ENCODE measurements at regions not wholly inside any gene's neighbourhood (a gene's known extent, or its start where the extent isn't known, plus 50 kb on each side); places are given as distances from the start of the nearest gene placed in this dataset.

DNA sequence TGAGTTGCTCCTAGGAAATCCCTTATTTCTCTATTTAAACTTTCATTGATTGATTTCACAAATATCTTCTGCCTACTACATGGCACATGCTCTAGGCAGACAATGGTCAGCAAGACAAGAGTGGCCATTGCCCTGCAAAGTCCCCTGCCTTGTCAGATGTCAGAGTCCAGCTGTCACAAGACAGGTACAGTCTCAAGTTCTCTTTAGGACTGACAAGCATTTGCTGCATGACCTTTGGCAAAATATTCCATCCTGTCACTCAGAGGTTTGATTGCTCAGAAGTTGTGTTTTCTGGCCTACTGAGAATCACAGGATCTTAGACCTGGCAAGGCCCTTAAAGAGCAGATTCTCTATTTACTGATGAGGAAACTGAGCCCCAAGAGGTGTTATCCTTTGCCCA lies 322.3 kb upstream of the NFE2L3 start:
- no peak overlapping the region for H3K27ac ChIP-seq

DNA sequence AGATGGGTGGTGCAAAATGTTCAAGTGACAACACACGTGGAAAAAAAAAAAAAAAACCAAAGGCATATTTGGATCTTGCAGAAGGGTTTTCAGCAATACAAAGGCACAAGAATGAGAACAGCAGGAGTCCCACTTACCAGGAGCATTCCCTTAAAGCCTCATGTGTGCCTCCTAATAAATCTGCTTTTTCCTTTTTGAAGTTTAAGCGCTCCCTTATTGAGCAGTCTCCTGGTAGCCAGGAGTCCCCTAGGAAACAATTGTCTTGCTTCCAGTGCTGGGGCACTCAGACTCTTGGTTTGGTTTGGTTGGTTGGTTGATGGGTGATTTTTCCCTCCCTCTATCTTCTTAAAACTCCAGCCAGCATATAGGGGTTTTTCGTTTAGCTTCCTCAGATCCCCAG lies 321.8 kb upstream of the NFE2L3 start:
- Histone ChIP-seq H3K36me3 (no peaks in the 10 kb centered on the region), H3K27me3 (no peaks in the 10 kb centered on the region), H3K4me3 (no peak overlapping the region), H3K4me1 (no peaks in the 10 kb centered on the region), H3K27ac (no peak overlapping the region), H3K9me3 (no peaks in the 10 kb centered on the region)
- TF ChIP-seq POLR2A (IDR thresholded peaks at IDR 0.05): no peak
- no peak for TF ChIP-seq POLR2AphosphoS5 (IDR thresholded peaks at IDR 0.05)
- TF ChIP-seq, protein P1, sequence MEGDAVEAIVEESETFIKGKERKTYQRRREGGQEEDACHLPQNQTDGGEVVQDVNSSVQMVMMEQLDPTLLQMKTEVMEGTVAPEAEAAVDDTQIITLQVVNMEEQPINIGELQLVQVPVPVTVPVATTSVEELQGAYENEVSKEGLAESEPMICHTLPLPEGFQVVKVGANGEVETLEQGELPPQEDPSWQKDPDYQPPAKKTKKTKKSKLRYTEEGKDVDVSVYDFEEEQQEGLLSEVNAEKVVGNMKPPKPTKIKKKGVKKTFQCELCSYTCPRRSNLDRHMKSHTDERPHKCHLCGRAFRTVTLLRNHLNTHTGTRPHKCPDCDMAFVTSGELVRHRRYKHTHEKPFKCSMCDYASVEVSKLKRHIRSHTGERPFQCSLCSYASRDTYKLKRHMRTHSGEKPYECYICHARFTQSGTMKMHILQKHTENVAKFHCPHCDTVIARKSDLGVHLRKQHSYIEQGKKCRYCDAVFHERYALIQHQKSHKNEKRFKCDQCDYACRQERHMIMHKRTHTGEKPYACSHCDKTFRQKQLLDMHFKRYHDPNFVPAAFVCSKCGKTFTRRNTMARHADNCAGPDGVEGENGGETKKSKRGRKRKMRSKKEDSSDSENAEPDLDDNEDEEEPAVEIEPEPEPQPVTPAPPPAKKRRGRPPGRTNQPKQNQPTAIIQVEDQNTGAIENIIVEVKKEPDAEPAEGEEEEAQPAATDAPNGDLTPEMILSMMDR (IDR thresholded peaks at IDR 0.05): no peak
- intact Hi-C loops (cut with DNase I; ENCODE audit: low total_unique reads): no loop called here
- no peak for DNase-seq (ENCODE audit: low spot score in 2 of 2)

More for the DNA sequence above, 322.3 kb upstream of the NFE2L3 start:
- no peaks in the 10 kb centered on the region for H3K36me3 ChIP-seq
- TF ChIP-seq POLR2A (IDR thresholded peaks at IDR 0.05) (no peak), POLR2AphosphoS5 (IDR thresholded peaks at IDR 0.05) (no peak)
- TF ChIP-seq, protein P1 (IDR thresholded peaks at IDR 0.05): no peak
- intact Hi-C loops (cut with DNase I; ENCODE audit: low total_unique reads): no loop called here
- no peaks in the 10 kb centered on the region for H3K9me3 ChIP-seq
- no peak for DNase-seq (ENCODE audit: low spot score in 2 of 2)
- H3K4me3 ChIP-seq: no peak overlapping the region
- no peaks in the 10 kb centered on the region for H3K4me1 ChIP-seq
- H3K27me3 ChIP-seq: no peaks in the 10 kb centered on the region

DNA sequence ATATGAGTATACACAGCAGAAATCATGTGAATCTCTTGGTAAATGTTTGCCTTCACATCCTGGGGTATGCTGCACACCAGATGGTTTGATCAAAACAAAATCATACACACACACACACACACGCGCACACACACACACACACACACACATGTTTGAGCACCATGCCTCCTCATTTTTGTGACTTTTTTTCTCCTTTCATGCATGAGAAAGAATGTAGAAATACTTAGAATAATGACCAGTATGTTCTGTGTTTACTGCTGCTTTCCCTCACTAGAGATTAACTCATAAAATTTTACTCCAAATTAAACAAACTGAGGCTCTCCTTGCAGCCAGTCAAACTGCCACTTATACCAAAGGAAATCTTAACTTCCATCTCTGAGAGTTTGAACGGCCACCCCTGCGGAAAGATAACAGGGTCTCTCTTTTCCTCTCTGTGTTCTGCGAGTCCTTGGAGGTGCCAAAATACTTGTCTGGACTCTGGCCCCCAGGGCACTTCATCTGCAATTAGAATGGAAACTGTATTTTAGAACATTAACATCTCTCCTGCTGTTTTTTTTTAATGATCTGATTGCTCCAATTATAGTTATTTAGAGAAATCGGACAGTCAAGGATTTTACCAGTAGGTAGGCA lies 320.8 kb upstream of the NFE2L3 start:
- Histone ChIP-seq H3K27me3 (no peaks in the 10 kb centered on the region), H3K27ac (no peak overlapping the region), H3K4me1 (no peaks in the 10 kb centered on the region), H3K4me3 (no peak overlapping the region), H3K36me3 (no peaks in the 10 kb centered on the region), H3K9me3 (no peaks in the 10 kb centered on the region)
- intact Hi-C loops (cut with DNase I; ENCODE audit: low total_unique reads): no loop called here
- TF ChIP-seq POLR2AphosphoS5 (IDR thresholded peaks at IDR 0.05) (no peak), POLR2A (IDR thresholded peaks at IDR 0.05) (no peak)
- TF ChIP-seq, protein P1 (IDR thresholded peaks at IDR 0.05): no peak
- DNase-seq (ENCODE audit: low spot score in 2 of 2): no peak

DNA sequence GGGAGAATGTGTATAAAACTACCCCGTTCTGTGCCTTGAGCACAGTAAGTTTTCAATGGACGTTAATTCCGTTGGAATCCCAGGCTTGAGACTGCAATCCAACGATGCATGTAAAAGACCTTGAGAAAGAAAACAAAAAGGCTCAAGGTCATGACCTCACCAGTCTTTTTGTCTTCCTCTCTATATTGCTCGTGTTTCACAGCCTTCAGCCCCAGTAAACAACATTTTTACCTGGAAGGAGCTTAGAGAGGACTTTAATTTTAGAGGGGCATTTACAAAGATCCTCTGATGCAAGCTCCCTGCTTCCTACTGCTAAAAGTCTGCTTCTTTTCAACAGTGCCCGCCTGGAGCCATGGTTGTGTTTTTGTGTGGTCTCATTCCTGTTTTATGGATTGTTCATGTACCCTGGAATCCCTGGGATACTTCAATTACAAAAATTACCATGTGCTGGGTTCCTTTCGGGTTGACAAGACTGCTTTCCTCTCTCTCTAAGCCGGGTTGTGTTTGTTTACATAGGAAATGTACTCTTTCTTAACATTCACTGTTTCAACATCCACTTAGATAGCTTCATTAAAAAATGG lies 320.1 kb upstream of the NFE2L3 start:
- no peaks in the 10 kb centered on the region for H3K36me3 ChIP-seq
- TF ChIP-seq, protein P1 (IDR thresholded peaks at IDR 0.05): no peak
- TF ChIP-seq POLR2A (IDR thresholded peaks at IDR 0.05) (no peak), POLR2AphosphoS5 (IDR thresholded peaks at IDR 0.05) (no peak)
- H3K9me3 ChIP-seq: no peaks in the 10 kb centered on the region
- H3K4me3 ChIP-seq: no peak overlapping the region
- no peaks in the 10 kb centered on the region for H3K27me3 ChIP-seq
- H3K4me1 ChIP-seq: no peaks in the 10 kb centered on the region
- peak overlapping the region; percentile 15 to 16 for H3K27ac ChIP-seq
- no peak for DNase-seq (ENCODE audit: low spot score in 2 of 2)
- intact Hi-C loops (cut with DNase I; ENCODE audit: low total_unique reads): no loop called here

DNA sequence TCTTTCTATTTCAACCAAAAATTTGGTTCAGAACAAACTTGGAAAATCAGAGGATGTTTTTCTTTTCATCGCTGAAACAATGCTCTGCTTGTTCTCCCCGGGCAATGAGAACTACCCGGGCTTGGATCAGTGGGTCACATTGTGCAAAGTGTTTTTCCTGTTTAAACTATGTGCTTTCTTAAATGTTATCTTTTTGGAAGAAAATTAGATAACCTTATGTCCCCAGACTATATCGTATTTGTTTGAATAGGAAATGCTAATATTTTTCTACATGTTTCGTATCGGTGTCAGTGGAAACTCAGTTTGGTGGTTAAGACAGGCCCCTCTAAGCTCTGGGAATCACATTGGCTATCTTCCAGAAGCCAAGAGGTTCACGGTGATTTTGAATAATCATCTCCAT lies 319.5 kb upstream of the NFE2L3 start:
- Histone ChIP-seq H3K9me3 (no peaks in the 10 kb centered on the region), H3K4me3 (no peak overlapping the region), H3K27me3 (no peaks in the 10 kb centered on the region), H3K4me1 (no peaks in the 10 kb centered on the region), H3K27ac (peak overlapping the region in 1 of 2 donors; percentile 15), H3K36me3 (no peaks in the 10 kb centered on the region)
- intact Hi-C loops (cut with DNase I; ENCODE audit: low total_unique reads): no loop called here
- no peak for DNase-seq (ENCODE audit: low spot score in 2 of 2)
- TF ChIP-seq POLR2A (IDR thresholded peaks at IDR 0.05) (no peak), POLR2AphosphoS5 (IDR thresholded peaks at IDR 0.05) (no peak)
- TF ChIP-seq, protein P1 (IDR thresholded peaks at IDR 0.05): no peak

Data from breast epithelium (tissue), 4 donors.